CD4-positive, alpha-beta T cell treated with Interleukin-6 for 4 hours (primary cell): ENCODE measurements at regions not wholly inside any gene's neighbourhood (a gene's known extent, or its start where the extent isn't known, plus 50 kb on each side); places are given as distances from the start of the nearest gene placed in this dataset.

Source experiments
- DNase-seq: peaks from one replicate; pipeline ENCODE4 v3.0.0-alpha.2; 2020; ENCODE audit warnings: mixed read lengths

- no peak for DNase-seq
Observed at GRCh38 chr11:88448131-88448670, 110.7 kb upstream of the CTSC start.

GRCh38 chr11:88447281-88447680 lies 109.7 kb upstream of the CTSC start:
- DNase-seq, result no peak

- no peak for DNase-seq
Observed at GRCh38 chr11:88439356-88439755, 101.8 kb upstream of the CTSC start.

GRCh38 chr11:88438721-88439120 lies 101.2 kb upstream of the CTSC start:
- no peak for DNase-seq

GRCh38 chr11:88435415-88435814 lies 97.9 kb upstream of the CTSC start:
- DNase-seq, result no peak

GRCh38 chr11:88434333-88434976 lies 96.9 kb upstream of the CTSC start:
- no peak for DNase-seq

GRCh38 chr11:88433536-88434230 lies 96.1 kb upstream of the CTSC start:
- DNase-seq, result no peak

GRCh38 chr11:88431675-88432341 lies 94.3 kb upstream of the CTSC start:
- DNase-seq, result no peak

- no peak for DNase-seq
Observed at GRCh38 chr11:88428959-88429358, 91.4 kb upstream of the CTSC start.

GRCh38 chr11:88427719-88428118 lies 90.2 kb upstream of the CTSC start:
- no peak for DNase-seq

GRCh38 chr11:88424881-88425280 lies 87.3 kb upstream of the CTSC start:
- DNase-seq, result no peak

GRCh38 chr11:88421530-88421929 lies 84.0 kb upstream of the CTSC start:
- peak; percentile 6 for DNase-seq

- DNase-seq, result no peak
Observed at GRCh38 chr11:88420165-88420791, 82.7 kb upstream of the CTSC start.

- no peak for DNase-seq
Observed at GRCh38 chr11:88418508-88418907, 81.0 kb upstream of the CTSC start.

GRCh38 chr11:88415495-88415894 lies 78.0 kb upstream of the CTSC start:
- no peak for DNase-seq

- peak; percentile 23 for DNase-seq
Observed at GRCh38 chr11:88414981-88415413, 77.5 kb upstream of the CTSC start.

GRCh38 chr11:88414385-88414861 lies 76.9 kb upstream of the CTSC start:
- peak; percentile 29 for DNase-seq

- DNase-seq, result no peak
Observed at GRCh38 chr11:88411265-88411664, 73.7 kb upstream of the CTSC start.

- DNase-seq, result no peak
Observed at GRCh38 chr11:88410656-88411055, 73.1 kb upstream of the CTSC start.

GRCh38 chr11:88410056-88410455 lies 72.5 kb upstream of the CTSC start:
- no peak for DNase-seq

- no peak for DNase-seq
Observed at GRCh38 chr11:88406876-88407275, 69.3 kb upstream of the CTSC start.

GRCh38 chr11:88405853-88406252 lies 68.3 kb upstream of the CTSC start:
- DNase-seq, result no peak
